NB4 (cell line): ENCODE measurements at regions not wholly inside any gene's neighbourhood (a gene's known extent, or its start where the extent isn't known, plus 50 kb on each side); places are given as distances from the start of the nearest gene placed in this dataset.

Source experiments
- DNase-seq: peaks from one replicate; pipeline ENCODE4 v3.0.0; 2010; ENCODE audit warnings: low read depth
- H3K4me3 ChIP-seq: one replicate; pipeline ENCODE4 v1.5.1; 2011; ENCODE audit warnings: mild to moderate bottlenecking, low read depth, low read length, moderate library complexity
- MYC ChIP-seq: IDR thresholded peaks from 2 replicates; pipeline ENCODE4 v1.6.1; 2011; ENCODE audit warnings: low read depth, low read length
- POLR2A ChIP-seq: IDR thresholded peaks from 2 replicates; pipeline ENCODE4 v1.6.1; 2011; ENCODE audit warnings: mild to moderate bottlenecking; ENCODE audit not compliant: insufficient read length; ENCODE audit errors: extremely low read depth
- TF ChIP-seq, protein P1 (sequence below): IDR thresholded peaks from one replicate; pipeline ENCODE4 v1.5.1; 2012; ENCODE audit warnings: low read depth, low read length
- TF ChIP-seq, protein P2 (sequence below): IDR thresholded peaks from 2 replicates; pipeline ENCODE4 v1.6.1; 2011; ENCODE audit warnings: low read depth, low read length

DNA sequence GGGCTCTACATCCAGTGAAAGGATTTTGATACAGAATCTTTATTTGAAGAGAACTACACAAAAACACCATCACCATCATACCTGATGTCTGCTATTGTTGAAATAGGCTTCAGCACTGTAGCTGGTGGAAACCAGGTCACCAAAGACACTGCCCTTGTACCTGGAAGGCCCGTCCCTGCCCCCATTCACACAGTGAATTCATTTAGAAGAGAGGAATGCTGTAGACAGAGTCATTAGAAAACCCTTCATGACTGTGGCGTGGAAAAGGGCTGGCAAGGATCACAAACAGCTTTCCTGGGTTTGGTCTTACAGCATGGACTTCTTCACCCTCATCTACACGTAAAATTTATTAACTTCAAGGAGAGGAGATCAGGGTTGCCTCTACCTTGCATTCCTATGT, 202.0 kb upstream of the NRP1 start:
- TF ChIP-seq, protein P1, sequence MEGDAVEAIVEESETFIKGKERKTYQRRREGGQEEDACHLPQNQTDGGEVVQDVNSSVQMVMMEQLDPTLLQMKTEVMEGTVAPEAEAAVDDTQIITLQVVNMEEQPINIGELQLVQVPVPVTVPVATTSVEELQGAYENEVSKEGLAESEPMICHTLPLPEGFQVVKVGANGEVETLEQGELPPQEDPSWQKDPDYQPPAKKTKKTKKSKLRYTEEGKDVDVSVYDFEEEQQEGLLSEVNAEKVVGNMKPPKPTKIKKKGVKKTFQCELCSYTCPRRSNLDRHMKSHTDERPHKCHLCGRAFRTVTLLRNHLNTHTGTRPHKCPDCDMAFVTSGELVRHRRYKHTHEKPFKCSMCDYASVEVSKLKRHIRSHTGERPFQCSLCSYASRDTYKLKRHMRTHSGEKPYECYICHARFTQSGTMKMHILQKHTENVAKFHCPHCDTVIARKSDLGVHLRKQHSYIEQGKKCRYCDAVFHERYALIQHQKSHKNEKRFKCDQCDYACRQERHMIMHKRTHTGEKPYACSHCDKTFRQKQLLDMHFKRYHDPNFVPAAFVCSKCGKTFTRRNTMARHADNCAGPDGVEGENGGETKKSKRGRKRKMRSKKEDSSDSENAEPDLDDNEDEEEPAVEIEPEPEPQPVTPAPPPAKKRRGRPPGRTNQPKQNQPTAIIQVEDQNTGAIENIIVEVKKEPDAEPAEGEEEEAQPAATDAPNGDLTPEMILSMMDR = no peak
- TF ChIP-seq POLR2A = no peak
- TF ChIP-seq, protein P2, sequence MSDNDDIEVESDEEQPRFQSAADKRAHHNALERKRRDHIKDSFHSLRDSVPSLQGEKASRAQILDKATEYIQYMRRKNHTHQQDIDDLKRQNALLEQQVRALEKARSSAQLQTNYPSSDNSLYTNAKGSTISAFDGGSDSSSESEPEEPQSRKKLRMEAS = no peak
- TF ChIP-seq MYC = no peak
- no peak for DNase-seq
- H3K4me3 ChIP-seq = no peak overlapping the region

DNA sequence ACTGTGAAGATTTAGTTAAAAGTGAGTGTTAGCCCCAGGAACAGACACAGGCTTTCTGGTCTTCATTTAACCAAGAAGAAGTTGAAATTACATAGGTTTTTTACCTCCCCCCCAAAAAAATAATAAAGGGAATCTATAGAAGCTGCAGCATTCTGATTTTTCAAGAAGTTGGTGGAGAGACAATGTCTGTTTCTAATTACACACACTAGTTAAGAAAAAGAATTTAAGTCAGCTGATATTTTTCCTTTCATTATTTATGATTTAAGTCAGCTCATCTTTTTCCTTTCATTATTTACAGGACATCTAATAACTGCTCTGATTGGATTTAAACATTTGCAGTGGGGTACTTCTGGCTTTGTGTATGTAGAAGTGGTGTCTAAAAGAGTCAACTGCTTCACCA, 201.4 kb upstream of the NRP1 start:
- no peak overlapping the region for H3K4me3 ChIP-seq
- TF ChIP-seq MYC (no peak), POLR2A (no peak)
- TF ChIP-seq, protein P1 = no peak
- TF ChIP-seq, protein P2 = no peak
- DNase-seq = no peak

DNA sequence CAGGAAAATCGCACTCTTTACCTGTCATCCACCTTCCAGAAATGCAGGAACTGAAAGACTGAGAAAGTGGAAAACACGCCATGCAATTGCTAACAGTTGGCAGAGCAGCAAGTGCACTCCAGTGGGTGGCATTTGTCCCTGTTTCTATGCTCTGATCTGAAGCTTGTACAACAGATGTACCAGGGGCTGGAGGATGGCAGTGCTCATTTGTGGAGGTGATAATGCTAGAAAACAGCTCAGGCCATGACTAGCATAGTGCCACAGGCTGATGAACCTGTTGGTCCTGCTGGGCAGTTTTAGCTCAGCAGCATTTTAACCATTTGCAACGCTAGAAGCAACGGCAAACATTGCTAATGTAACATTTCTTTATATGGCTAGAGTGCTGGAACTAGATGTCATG, 199.9 kb upstream of the NRP1 start:
- no peak for DNase-seq
- no peak overlapping the region for H3K4me3 ChIP-seq
- TF ChIP-seq, protein P2 = no peak
- TF ChIP-seq, protein P1 = no peak
- TF ChIP-seq POLR2A (no peak), MYC (no peak)

DNA sequence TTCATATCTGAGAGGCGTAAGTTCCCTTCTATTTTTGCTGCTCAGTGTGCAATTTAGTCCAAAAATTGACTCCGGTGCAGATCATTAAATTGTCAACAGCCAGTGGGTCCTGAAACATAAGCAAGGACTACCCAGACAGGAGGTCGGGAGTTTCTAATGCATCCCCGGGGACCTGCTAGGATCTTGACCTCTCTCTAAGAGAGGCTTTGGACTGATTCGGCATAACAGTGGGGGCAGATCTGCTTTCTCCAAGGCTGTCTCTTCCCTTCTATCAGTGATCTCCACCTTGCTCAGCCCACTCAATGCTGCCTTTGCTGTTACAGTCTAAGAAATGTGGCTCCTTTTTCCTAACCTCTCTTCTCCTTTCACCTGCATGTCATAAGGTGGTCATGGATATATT, 199.1 kb upstream of the NRP1 start:
- DNase-seq = no peak

DNA sequence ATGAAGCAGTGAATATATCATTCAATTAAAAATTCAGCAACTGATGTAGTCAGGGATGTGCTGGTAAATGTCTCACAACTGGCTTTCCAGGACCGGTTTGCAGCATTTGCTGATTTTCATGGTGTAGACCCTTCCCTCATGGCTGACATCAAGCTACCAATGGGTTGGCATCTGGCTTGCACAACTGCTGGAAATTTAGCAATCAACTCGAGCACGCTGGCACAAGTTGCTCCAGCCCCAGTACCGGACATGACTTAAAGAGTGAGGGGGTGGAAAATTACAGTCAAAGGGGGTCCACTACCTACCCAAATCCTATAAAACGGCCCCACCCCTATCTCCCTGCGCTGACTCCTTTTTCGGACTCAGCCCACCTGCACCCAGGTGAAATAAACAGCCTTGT, 198.4 kb upstream of the NRP1 start:
- no peak for TF ChIP-seq MYC
- TF ChIP-seq, protein P2 = no peak
- no peak for TF ChIP-seq POLR2A
- TF ChIP-seq, protein P1 = no peak
- DNase-seq = no peak
- no peak overlapping the region for H3K4me3 ChIP-seq

More for the DNA sequence above, 199.1 kb upstream of the NRP1 start:
- H3K4me3 ChIP-seq = no peak overlapping the region
- TF ChIP-seq, protein P2 = no peak
- TF ChIP-seq POLR2A (no peak), MYC (no peak)
- TF ChIP-seq, protein P1 = no peak

DNA sequence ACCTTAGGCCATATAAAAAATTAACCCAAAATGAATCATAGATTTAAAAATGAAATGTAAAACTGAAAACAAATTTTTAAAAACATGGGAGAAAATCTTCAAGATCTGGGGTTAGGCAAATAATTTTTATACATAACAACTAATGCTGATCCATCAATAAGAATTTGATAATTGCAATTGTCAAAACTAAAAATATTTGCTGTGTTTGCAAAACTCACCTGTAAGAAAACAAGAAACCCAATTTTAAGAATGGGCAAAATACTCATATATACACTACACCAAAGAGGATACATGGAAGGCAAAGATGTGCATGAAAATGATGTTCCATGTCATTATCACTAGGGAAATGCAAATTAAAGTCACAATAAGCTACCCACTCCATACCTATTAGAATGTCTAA, 194.8 kb upstream of the NRP1 start:
- DNase-seq = no peak
- TF ChIP-seq, protein P2 = no peak
- TF ChIP-seq POLR2A = no peak
- TF ChIP-seq, protein P1 = no peak
- no peak for TF ChIP-seq MYC
- H3K4me3 ChIP-seq = no peak overlapping the region
